Osteocyte (in vitro differentiated cells): ENCODE measurements at regions not wholly inside any gene's neighbourhood (a gene's known extent, or its start where the extent isn't known, plus 50 kb on each side); places are given as distances from the start of the nearest gene placed in this dataset.

Experiments
- DNase-seq: peaks from one replicate; pipeline ENCODE4 v3.0.0; 2021; ENCODE audit warnings: mixed read lengths; ENCODE audit not compliant: unreplicated experiment; ENCODE audit errors: extremely low spot score
- H3K27ac Mint-ChIP-seq: one replicate; pipeline ENCODE4 v1.8.0; 2021; ENCODE audit warnings: mild to moderate bottlenecking, mixed read lengths; ENCODE audit not compliant: unreplicated experiment
- H3K27me3 Mint-ChIP-seq: one replicate; pipeline ENCODE4 v1.8.0; 2021; ENCODE audit warnings: mixed read lengths; ENCODE audit not compliant: unreplicated experiment
- H3K36me3 Mint-ChIP-seq: one replicate; pipeline ENCODE4 v1.8.0; 2021; ENCODE audit warnings: mixed read lengths; ENCODE audit not compliant: unreplicated experiment
- H3K4me1 Mint-ChIP-seq: one replicate; pipeline ENCODE4 v1.8.0; 2021; ENCODE audit warnings: mixed read lengths; ENCODE audit not compliant: unreplicated experiment
- H3K4me3 Mint-ChIP-seq: one replicate; pipeline ENCODE4 v1.8.0; 2021; ENCODE audit warnings: mild to moderate bottlenecking, moderate library complexity, mixed read lengths; ENCODE audit not compliant: unreplicated experiment
- H3K9me3 Mint-ChIP-seq: one replicate; pipeline ENCODE4 v1.8.0; 2021; ENCODE audit warnings: mixed read lengths; ENCODE audit not compliant: unreplicated experiment
- TF ChIP-seq, protein P1 (sequence below): fragments of 200-600 bp; sonication (generic); IDR thresholded peaks from 2 replicates; pipeline ENCODE4 v1.5.0; 2021; ENCODE audit warnings: antibody characterized with exemption, mild to moderate bottlenecking, moderate library complexity

DNA sequence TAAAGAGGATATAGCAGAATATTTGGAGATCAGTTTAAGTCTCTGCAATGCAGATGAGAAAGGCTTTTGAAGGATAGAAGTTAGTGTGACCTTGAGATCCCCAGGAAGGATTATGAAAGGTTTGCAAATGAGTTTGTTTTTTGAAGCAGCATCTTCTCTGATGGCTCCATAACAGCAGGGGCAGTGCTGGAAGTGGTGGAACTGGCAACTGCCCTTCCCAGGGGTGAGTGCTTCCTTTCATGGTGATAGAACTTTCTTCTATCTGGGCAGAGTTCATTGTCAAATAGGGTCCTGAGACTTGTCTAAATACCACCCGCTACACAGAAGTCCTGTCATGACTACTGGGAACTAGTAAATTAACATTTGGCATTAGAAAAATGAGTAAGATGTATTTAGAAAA, 314.2 kb upstream of the MCTP2 start:
- Mint-ChIP-seq H3K27me3 (no peaks in the 10 kb centered on the region), H3K27ac (no peak overlapping the region)
- TF ChIP-seq, protein P1, sequence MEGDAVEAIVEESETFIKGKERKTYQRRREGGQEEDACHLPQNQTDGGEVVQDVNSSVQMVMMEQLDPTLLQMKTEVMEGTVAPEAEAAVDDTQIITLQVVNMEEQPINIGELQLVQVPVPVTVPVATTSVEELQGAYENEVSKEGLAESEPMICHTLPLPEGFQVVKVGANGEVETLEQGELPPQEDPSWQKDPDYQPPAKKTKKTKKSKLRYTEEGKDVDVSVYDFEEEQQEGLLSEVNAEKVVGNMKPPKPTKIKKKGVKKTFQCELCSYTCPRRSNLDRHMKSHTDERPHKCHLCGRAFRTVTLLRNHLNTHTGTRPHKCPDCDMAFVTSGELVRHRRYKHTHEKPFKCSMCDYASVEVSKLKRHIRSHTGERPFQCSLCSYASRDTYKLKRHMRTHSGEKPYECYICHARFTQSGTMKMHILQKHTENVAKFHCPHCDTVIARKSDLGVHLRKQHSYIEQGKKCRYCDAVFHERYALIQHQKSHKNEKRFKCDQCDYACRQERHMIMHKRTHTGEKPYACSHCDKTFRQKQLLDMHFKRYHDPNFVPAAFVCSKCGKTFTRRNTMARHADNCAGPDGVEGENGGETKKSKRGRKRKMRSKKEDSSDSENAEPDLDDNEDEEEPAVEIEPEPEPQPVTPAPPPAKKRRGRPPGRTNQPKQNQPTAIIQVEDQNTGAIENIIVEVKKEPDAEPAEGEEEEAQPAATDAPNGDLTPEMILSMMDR = no peak

DNA sequence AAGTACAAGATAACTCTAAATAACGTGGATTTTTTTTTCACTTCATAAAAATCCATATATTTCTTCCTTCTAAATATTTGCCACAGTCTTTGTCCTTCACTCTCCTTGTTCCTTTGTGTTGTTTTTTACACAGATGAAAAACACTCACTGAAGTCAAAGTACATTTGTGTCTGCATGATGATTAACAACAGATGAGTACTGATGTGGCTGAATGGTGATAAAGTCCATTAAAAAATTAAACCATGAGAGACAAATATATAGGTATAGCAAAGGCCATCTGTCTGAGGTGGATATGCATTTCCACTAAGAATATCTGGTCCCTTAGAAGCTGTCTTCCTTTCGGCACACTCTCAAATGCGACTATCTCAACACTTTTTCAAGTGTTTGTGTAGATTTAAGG, 317.5 kb upstream of the MCTP2 start:
- Mint-ChIP-seq H3K36me3 (no peaks in the 10 kb centered on the region), H3K4me1 (no peaks in the 10 kb centered on the region), H3K9me3 (no peaks in the 10 kb centered on the region), H3K4me3 (no peak overlapping the region), H3K27ac (no peak overlapping the region), H3K27me3 (no peaks in the 10 kb centered on the region)
- TF ChIP-seq, protein P1 = no peak
- no peak for DNase-seq

More for the DNA sequence above, 314.2 kb upstream of the MCTP2 start:
- Mint-ChIP-seq H3K4me3 (no peak overlapping the region), H3K9me3 (no peaks in the 10 kb centered on the region), H3K36me3 (no peaks in the 10 kb centered on the region), H3K4me1 (no peaks in the 10 kb centered on the region)
- DNase-seq = no peak

DNA sequence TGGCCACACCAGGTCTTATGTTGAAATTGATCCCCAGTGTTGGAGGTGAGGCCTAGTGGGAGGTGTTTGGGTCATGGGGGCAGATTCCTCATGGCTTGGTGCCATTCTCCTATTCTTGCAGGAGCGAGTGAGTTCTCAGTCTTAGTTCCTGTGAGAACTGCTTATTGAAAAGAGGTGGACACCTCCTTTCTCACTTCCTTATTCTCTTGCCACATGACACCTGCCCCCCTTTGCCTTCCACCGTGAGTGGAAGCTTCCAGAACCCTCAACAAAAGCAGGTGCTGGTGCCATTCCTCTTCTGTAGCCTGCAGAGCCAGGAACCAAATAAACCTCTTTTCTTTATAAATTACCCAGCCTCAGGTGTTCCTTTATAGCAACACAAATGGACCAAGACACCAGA, 318.1 kb upstream of the MCTP2 start:
- TF ChIP-seq, protein P1 = no peak
- Mint-ChIP-seq H3K4me1 (no peaks in the 10 kb centered on the region), H3K4me3 (no peak overlapping the region), H3K27me3 (no peaks in the 10 kb centered on the region), H3K36me3 (no peaks in the 10 kb centered on the region), H3K9me3 (no peaks in the 10 kb centered on the region), H3K27ac (no peak overlapping the region)
- DNase-seq = no peak

DNA sequence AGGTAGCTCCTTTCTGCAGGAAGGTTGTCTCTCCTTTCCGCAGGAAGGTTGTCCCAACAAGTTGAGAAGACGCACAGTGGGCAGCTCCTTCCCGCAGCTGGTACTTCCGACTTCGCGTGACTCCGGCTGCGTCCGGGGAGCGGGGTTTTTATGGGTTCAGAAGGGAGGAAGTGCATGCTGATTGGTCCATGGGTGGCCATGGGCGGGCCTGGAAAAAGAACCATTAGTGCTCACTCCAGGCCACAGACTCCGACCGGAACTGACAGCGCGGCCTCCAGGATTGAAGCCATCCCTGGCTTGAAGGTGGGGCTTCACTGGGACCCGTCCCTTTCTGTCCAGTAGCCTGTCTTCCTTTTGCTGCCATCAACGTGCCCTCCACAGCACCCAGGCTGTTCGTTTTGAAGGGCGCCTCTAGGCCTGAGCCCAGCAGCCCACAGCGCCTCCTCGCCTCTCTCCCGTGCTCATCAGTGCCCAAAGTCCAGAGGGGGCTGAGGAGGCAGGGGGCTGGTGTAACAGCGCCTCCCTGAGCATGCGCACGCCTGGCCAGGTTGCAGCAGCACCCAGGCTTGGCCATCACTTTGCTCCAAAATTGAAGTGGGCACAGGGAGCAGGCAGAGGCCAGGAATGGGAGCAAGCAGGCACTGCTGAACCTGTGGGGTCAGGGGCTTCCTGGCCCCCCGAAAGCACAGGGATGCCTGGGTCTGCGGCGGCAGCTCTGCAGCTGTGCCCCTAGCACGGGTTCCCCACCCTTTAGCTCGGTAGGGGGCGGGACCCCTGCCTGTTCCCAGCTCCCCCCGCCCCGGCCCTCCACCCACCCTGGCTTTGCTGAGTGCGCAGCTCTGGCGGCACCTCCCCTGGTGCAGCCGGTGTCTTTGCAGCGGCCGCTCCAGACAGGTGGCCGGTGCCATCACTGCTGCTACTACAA, 330.6 kb upstream of the MCTP2 start:
- TF ChIP-seq, protein P1 = no peak
- Mint-ChIP-seq H3K36me3 (no peaks in the 10 kb centered on the region), H3K27me3 (no peaks in the 10 kb centered on the region), H3K4me1 (no peaks in the 10 kb centered on the region), H3K9me3 (no peaks in the 10 kb centered on the region), H3K4me3 (no peak overlapping the region), H3K27ac (no peak overlapping the region)
- no peak for DNase-seq

DNA sequence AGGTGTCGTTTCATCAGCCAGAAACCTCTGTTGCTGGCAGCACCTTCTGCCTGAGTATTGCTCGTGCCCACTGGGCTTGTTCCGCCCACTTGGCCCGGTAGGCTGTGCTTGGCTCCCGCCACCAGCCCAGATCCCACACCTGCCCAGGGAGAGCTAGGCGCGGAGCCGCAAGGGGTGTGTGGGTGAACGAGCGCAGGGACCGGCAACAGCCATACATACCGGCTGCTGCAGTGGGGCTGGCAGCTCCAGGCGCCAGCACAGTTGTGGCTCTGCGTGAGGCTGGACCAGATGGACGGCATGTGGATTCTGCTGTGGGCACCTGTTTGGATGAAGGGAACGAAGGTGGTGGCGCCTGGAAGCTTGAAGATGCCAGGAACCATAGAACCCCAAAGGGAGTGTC, 331.5 kb upstream of the MCTP2 start:
- Mint-ChIP-seq H3K4me3 (no peak overlapping the region), H3K4me1 (no peaks in the 10 kb centered on the region), H3K36me3 (no peaks in the 10 kb centered on the region), H3K27me3 (no peaks in the 10 kb centered on the region), H3K27ac (no peak overlapping the region), H3K9me3 (no peaks in the 10 kb centered on the region)
- TF ChIP-seq, protein P1 = no peak
- no peak for DNase-seq
